PC-3 (cell line): ENCODE measurements at regions not wholly inside any gene's neighbourhood (a gene's known extent, or its start where the extent isn't known, plus 50 kb on each side); places are given as distances from the start of the nearest gene placed in this dataset.
"Not testable (repeated sequence)": the region's sequence is repeated elsewhere in the genome, so short reads cannot be mapped to it uniquely, and the experiment has no call there.

ENCODE experiments used
- ATAC-seq: fragments of 200-7000 bp; cut with Tn5 transposase; 2 replicates; pipeline ENCODE4 v1.9.1; 2020; ENCODE audit warnings: mild to moderate bottlenecking, moderate library complexity
- BruUV-seq: library from RNA; stranded (reverse); fragments of 400-500 nt; replicated peaks from 2 replicates; lab custom pipeline; 2021; lab: Mats Ljungman, UMichigan
- CTCF ChIA-PET: fragments of 300-600 bp; sonication (Branson Sonifier 250); formaldehyde crosslinking; loops from one replicate; lab custom pipeline; 2022; ENCODE audit warnings: antibody characterized with exemption; lab: Charles Lee
- POLR2A ChIA-PET: fragments of 300-600 bp; sonication (Branson Sonifier 250); formaldehyde crosslinking; loops from one replicate; lab custom pipeline; 2022; ENCODE audit warnings: antibody characterized with exemption; ENCODE audit not compliant: unreplicated experiment; lab: Charles Lee
- DNase-seq: peaks from one replicate; pipeline ENCODE4 v3.0.0-alpha.2; 2015
- H2AFZ ChIP-seq: fragments of 300-600 bp; sonication (generic); 2 replicates; pipeline ENCODE4 v1.6.0; 2016; ENCODE audit warnings: antibody characterized with exemption, low read length
- H3F3A ChIP-seq: fragments of 300-600 bp; sonication (generic); one replicate; pipeline ENCODE4 v1.6.0; 2017; ENCODE audit warnings: antibody characterized with exemption, low read length, control low read depth, mild to moderate bottlenecking; ENCODE audit not compliant: unreplicated experiment
- H3K27ac ChIP-seq: fragments of 300-600 bp; sonication (generic); 2 replicates; pipeline ENCODE4 v1.5.1; 2016; ENCODE audit warnings: mild to moderate bottlenecking, low read length
- H3K27me3 ChIP-seq: fragments of 300-600 bp; sonication (generic); 2 replicates; pipeline ENCODE4 v1.6.1; 2016; ENCODE audit warnings: low read length, mixed read lengths
- H3K36me3 ChIP-seq: fragments of 300-600 bp; sonication (generic); 2 replicates; pipeline ENCODE4 v1.6.1; 2016; ENCODE audit warnings: low read depth, mixed run types, low read length, mixed read lengths
- H3K4me1 ChIP-seq: fragments of 300-600 bp; sonication (generic); 2 replicates; pipeline ENCODE4 v1.5.1; 2016; ENCODE audit warnings: low read length; ENCODE audit not compliant: insufficient read depth
- H3K4me2 ChIP-seq: fragments of 300-600 bp; sonication (generic); 2 replicates; pipeline ENCODE4 v1.6.0; 2016; ENCODE audit warnings: low read length
- H3K4me3 ChIP-seq: fragments of 300-600 bp; sonication (generic); 2 replicates; pipeline ENCODE4 v1.5.1; 2016; ENCODE audit warnings: mild to moderate bottlenecking, low read length, mixed read lengths
- H3K79me2 ChIP-seq: fragments of 300-600 bp; sonication (generic); 2 replicates; pipeline ENCODE4 v1.6.1; 2017; ENCODE audit warnings: low read length, mixed read lengths
- H3K9ac ChIP-seq: fragments of 300-600 bp; sonication (generic); 2 replicates; pipeline ENCODE4 v1.6.0; 2016; ENCODE audit warnings: mild to moderate bottlenecking, low read length
- H3K9me2 ChIP-seq: fragments of 300-600 bp; sonication (generic); replicated peaks from 2 replicates; pipeline ENCODE4 v1.6.1; 2016; ENCODE audit warnings: mixed run types, low read length, mixed read lengths
- H3K9me3 ChIP-seq: fragments of 300-600 bp; sonication (generic); 2 replicates; pipeline ENCODE4 v1.6.1; 2016; ENCODE audit warnings: low read length, mixed read lengths
- H4K20me1 ChIP-seq: fragments of 300-600 bp; sonication (generic); 2 replicates; pipeline ENCODE4 v1.6.1; 2016; ENCODE audit warnings: low read length, mixed read lengths
- EZH2 ChIP-seq: fragments of 300-600 bp; sonication (generic); IDR thresholded peaks from one replicate; pipeline ENCODE4 v1.6.1; 2017; ENCODE audit warnings: antibody characterized with exemption, mild to moderate bottlenecking, low read length; ENCODE audit not compliant: unreplicated experiment
- EZH2phosphoT487 ChIP-seq: fragments of 300-600 bp; sonication (generic); IDR thresholded peaks from 2 replicates; pipeline ENCODE4 v1.6.1; 2018; ENCODE audit warnings: mild to moderate bottlenecking, antibody characterized with exemption, low read length, borderline replicate concordance
- intact Hi-C: fragments of 100-400 bp; cut with micrococcal nuclease; formaldehyde crosslinking; loops from 2 replicates; pipeline ENCODE4 v1.9.0; 2023
- TF ChIP-seq, protein P1 (sequence below): fragments of 300-600 bp; sonication (generic); conservative IDR thresholded peaks from 2 replicates; pipeline ENCODE4 v1.5.1; 2017; ENCODE audit warnings: antibody characterized with exemption, low read depth, mild to moderate bottlenecking, low read length

DNA sequence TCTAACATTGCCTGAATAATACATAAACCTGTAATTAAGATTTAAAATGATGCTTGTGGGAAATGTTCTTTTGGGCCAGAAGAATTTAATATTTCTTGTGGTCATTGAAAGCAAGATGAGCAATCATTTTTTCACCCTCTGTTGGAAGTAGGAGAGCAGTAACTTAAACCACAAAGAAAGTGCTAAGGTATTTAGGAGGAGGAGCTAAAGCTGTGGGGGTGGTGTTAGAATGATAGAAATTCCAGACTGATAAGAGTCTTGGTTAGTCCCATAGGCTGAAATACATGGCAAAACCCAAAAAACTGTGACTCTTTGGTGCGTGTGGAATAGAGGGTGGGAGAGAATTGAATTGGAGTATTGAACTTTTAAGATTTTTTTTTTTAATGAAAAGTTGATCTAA, 247.0 kb downstream of the YTHDC2 start:
- ATAC-seq = no peak
- H3K27ac ChIP-seq = no peak overlapping the region
- H3K4me3 ChIP-seq = no peak overlapping the region
- H3K4me1 ChIP-seq = no peaks in the 10 kb centered on the region
- no peaks in the 10 kb centered on the region for H3F3A ChIP-seq
- H3K27me3 ChIP-seq = no peaks in the 10 kb centered on the region
- H3K9me2 ChIP-seq = no peaks in the 10 kb centered on the region
- no peaks in the 10 kb centered on the region for H4K20me1 ChIP-seq
- intact Hi-C loops = no loop called here
- no peaks in the 10 kb centered on the region for H3K9me3 ChIP-seq
- H3K9ac ChIP-seq = no peak overlapping the region
- no peak for TF ChIP-seq EZH2
- TF ChIP-seq, protein P1, sequence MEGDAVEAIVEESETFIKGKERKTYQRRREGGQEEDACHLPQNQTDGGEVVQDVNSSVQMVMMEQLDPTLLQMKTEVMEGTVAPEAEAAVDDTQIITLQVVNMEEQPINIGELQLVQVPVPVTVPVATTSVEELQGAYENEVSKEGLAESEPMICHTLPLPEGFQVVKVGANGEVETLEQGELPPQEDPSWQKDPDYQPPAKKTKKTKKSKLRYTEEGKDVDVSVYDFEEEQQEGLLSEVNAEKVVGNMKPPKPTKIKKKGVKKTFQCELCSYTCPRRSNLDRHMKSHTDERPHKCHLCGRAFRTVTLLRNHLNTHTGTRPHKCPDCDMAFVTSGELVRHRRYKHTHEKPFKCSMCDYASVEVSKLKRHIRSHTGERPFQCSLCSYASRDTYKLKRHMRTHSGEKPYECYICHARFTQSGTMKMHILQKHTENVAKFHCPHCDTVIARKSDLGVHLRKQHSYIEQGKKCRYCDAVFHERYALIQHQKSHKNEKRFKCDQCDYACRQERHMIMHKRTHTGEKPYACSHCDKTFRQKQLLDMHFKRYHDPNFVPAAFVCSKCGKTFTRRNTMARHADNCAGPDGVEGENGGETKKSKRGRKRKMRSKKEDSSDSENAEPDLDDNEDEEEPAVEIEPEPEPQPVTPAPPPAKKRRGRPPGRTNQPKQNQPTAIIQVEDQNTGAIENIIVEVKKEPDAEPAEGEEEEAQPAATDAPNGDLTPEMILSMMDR = no peak
- no peak for TF ChIP-seq EZH2phosphoT487
- POLR2A ChIA-PET = no interaction called here
- H3K36me3 ChIP-seq = no peaks in the 10 kb centered on the region
- no peaks in the 10 kb centered on the region for H3K79me2 ChIP-seq
- no peak for DNase-seq
- no peak overlapping the region for H3K4me2 ChIP-seq
- CTCF ChIA-PET = no interaction called here
- H2AFZ ChIP-seq = no peak overlapping the region
- BruUV-seq = no TSS peak

DNA sequence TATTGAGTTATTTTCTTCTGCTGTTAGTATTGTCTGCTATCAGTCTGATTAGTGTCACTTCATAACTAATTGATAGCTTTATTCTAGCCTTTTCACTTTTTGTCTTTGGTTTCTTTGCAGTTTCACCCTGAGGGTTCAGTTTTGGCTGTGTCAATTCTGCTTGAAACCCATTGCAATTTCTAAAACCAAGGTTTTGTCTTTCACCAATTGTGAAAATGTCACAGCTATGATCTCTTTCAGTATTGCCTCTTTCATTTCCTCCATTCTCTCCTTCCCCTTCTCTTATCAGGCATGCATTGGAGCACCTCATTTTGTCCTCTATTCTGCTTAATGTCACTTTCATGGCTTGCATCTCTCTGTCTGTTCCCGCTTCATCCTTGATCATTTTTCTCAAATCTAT, 248.1 kb downstream of the YTHDC2 start:
- Histone ChIP-seq H4K20me1 (no peaks in the 10 kb centered on the region), H3F3A (no peaks in the 10 kb centered on the region), H3K79me2 (no peaks in the 10 kb centered on the region), H3K27ac (no peak overlapping the region), H3K4me2 (no peak overlapping the region), H3K27me3 (no peaks in the 10 kb centered on the region), H3K9me2 (no peaks in the 10 kb centered on the region), H3K4me3 (no peak overlapping the region), H3K4me1 (no peaks in the 10 kb centered on the region), H2AFZ (no peak overlapping the region), H3K9ac (no peak overlapping the region), H3K9me3 (no peaks in the 10 kb centered on the region), H3K36me3 (no peaks in the 10 kb centered on the region)
- POLR2A ChIA-PET = no interaction called here
- TF ChIP-seq, protein P1 = no peak
- TF ChIP-seq EZH2 = no peak
- TF ChIP-seq EZH2phosphoT487 = no peak
- DNase-seq (no peak), ATAC-seq (no peak)
- no TSS peak for BruUV-seq
- intact Hi-C loops = no loop called here
- CTCF ChIA-PET = no interaction called here

DNA sequence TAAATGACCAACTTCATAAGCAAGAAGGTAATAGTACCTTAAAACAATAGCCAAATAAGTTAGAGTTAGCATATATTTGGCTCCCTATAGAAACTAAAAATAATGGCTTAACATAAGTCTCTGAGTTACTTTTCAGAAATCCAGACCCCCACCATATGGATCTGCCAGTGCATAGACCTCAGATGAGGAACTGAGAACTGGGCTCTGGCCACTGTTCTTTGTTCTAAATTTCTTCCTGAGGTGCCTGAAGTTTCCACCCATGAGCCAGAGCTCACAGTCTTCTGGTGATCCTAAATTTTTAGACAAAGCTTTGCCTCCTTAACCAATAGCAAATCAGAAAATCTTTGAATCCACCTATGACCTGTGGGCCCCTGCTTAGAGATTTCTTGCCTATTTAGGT, 250.9 kb downstream of the YTHDC2 start:
- H2AFZ ChIP-seq = no peak overlapping the region
- no peak overlapping the region for H3K9ac ChIP-seq
- POLR2A ChIA-PET = no interaction called here
- no peaks in the 10 kb centered on the region for H3K36me3 ChIP-seq
- no peaks in the 10 kb centered on the region for H3K27me3 ChIP-seq
- intact Hi-C loops = no loop called here
- H3K79me2 ChIP-seq = no peaks in the 10 kb centered on the region
- BruUV-seq = no TSS peak
- H3F3A ChIP-seq = no peaks in the 10 kb centered on the region
- H3K4me3 ChIP-seq = no peak overlapping the region
- no peaks in the 10 kb centered on the region for H4K20me1 ChIP-seq
- no peaks in the 10 kb centered on the region for H3K4me1 ChIP-seq
- no peak for TF ChIP-seq EZH2phosphoT487
- TF ChIP-seq, protein P1 = no peak
- TF ChIP-seq EZH2 = no peak
- H3K4me2 ChIP-seq = no peak overlapping the region
- H3K27ac ChIP-seq = no peak overlapping the region
- ATAC-seq = no peak
- no peaks in the 10 kb centered on the region for H3K9me2 ChIP-seq
- CTCF ChIA-PET = no interaction called here
- DNase-seq = no peak
- H3K9me3 ChIP-seq = 0 out of 2 replicates have a peak, but pooled peaks cover 4% of the 10 kb centered on the region

DNA sequence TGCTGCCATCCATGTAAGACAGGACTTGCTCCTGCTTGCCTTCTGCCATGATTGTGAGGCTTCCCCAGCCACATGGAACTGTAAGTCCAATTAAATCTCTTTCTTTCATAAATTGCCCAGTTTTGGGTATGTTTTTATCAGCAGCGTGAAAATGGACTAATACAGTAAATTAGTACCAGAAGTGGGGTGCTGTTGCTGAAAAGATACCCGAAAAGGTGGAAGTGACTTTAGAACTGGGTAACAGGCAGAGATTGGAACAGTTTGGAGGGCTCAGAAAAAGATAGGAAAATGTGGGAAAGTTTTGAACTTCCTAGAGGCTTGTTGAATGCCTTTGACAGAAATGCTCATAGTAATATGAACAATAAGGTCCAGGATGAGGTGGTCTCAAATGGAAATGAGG, 253.3 kb downstream of the YTHDC2 start:
- H3K36me3 ChIP-seq, H3K4me1 ChIP-seq, CTCF ChIA-PET, H3K27me3 ChIP-seq, H3K9me3 ChIP-seq, H2AFZ ChIP-seq, H3K79me2 ChIP-seq, H3K4me2 ChIP-seq, H3K9me2 ChIP-seq, H3F3A ChIP-seq, H3K9ac ChIP-seq, H3K27ac ChIP-seq, ATAC-seq, DNase-seq, H4K20me1 ChIP-seq, intact Hi-C loops, H3K4me3 ChIP-seq, POLR2A ChIA-PET, BruUV-seq: not testable (repeated sequence)
